ENCODE measurements at regions not wholly inside any gene's neighbourhood (a gene's known extent, or its start where the extent isn't known, plus 50 kb on each side); places are given as distances from the start of the nearest gene placed in this dataset.
A peak's percentile ranks its signal among the peaks of the same experiment; 100 is the strongest.

- intact Hi-C loops (cut with DNase I): no loop called here
- no peaks in the 10 kb centered on the region for H3K9me3 ChIP-seq
- H3K36me3 ChIP-seq: no peaks in the 10 kb centered on the region
- H3K4me1 ChIP-seq: no peaks in the 10 kb centered on the region
- no peak overlapping the region for H3K27ac ChIP-seq
- no peak for TF ChIP-seq CTCF (IDR thresholded peaks at IDR 0.05)
- DNase-seq: no peak
- no peaks in the 10 kb centered on the region for H3K27me3 ChIP-seq (ENCODE audit: low read depth)
- no peak overlapping the region for H3K4me3 ChIP-seq
- no peak for ATAC-seq
Observed at GRCh38 chr2:124967325-124967724, 942.2 kb downstream of the CNTNAP5 start.

GRCh38 chr2:124970030-124970429, 944.9 kb downstream of the CNTNAP5 start:
- H3K27me3 ChIP-seq (ENCODE audit: low read depth): no peaks in the 10 kb centered on the region
- no peak for TF ChIP-seq CTCF (IDR thresholded peaks at IDR 0.05)
- no peaks in the 10 kb centered on the region for H3K4me1 ChIP-seq
- no peak for ATAC-seq
- no peaks in the 10 kb centered on the region for H3K9me3 ChIP-seq
- intact Hi-C loops (cut with DNase I): no loop called here
- no peaks in the 10 kb centered on the region for H3K36me3 ChIP-seq
- no peak overlapping the region for H3K27ac ChIP-seq
- DNase-seq: no peak
- no peak overlapping the region for H3K4me3 ChIP-seq

- no peaks in the 10 kb centered on the region for H3K36me3 ChIP-seq
- no peak overlapping the region for H3K4me3 ChIP-seq
- TF ChIP-seq CTCF (IDR thresholded peaks at IDR 0.05): no peak
- H3K27ac ChIP-seq: no peak overlapping the region
- H3K4me1 ChIP-seq: no peaks in the 10 kb centered on the region
- DNase-seq (no peak), ATAC-seq (no peak)
- no peaks in the 10 kb centered on the region for H3K27me3 ChIP-seq (ENCODE audit: low read depth)
- intact Hi-C loops (cut with DNase I): no loop called here
- H3K9me3 ChIP-seq: no peaks in the 10 kb centered on the region
Observed at GRCh38 chr2:124973396-124973795, 948.3 kb downstream of the CNTNAP5 start.

GRCh38 chr2:124975224-124975623, 950.1 kb downstream of the CNTNAP5 start:
- Histone ChIP-seq H3K4me3 (no peak overlapping the region), H3K27ac (no peak overlapping the region), H3K27me3 (ENCODE audit: low read depth) (no peaks in the 10 kb centered on the region), H3K4me1 (no peaks in the 10 kb centered on the region), H3K36me3 (no peaks in the 10 kb centered on the region), H3K9me3 (no peaks in the 10 kb centered on the region)
- intact Hi-C loops (cut with DNase I): no loop called here
- ATAC-seq (peak in 1 of 2 donors; percentile 23), DNase-seq (no peak)
- no peak for TF ChIP-seq CTCF (IDR thresholded peaks at IDR 0.05)

GRCh38 chr2:124975648-124976047, 950.6 kb downstream of the CNTNAP5 start:
- no peaks in the 10 kb centered on the region for H3K27me3 ChIP-seq (ENCODE audit: low read depth)
- intact Hi-C loops (cut with DNase I): no loop called here
- no peaks in the 10 kb centered on the region for H3K9me3 ChIP-seq
- H3K36me3 ChIP-seq: no peaks in the 10 kb centered on the region
- no peak overlapping the region for H3K27ac ChIP-seq
- H3K4me1 ChIP-seq: no peaks in the 10 kb centered on the region
- no peak for TF ChIP-seq CTCF (IDR thresholded peaks at IDR 0.05)
- DNase-seq: no peak
- no peak for ATAC-seq
- no peak overlapping the region for H3K4me3 ChIP-seq

- Histone ChIP-seq H3K4me1 (no peaks in the 10 kb centered on the region), H3K4me3 (no peak overlapping the region), H3K27me3 (ENCODE audit: low read depth) (no peaks in the 10 kb centered on the region), H3K9me3 (no peaks in the 10 kb centered on the region), H3K36me3 (no peaks in the 10 kb centered on the region), H3K27ac (no peak overlapping the region)
- no peak for TF ChIP-seq CTCF (IDR thresholded peaks at IDR 0.05)
- intact Hi-C loops (cut with DNase I): no loop called here
- ATAC-seq: no peak
- no peak for DNase-seq
Observed at GRCh38 chr2:124978597-124978996, 953.5 kb downstream of the CNTNAP5 start.
